A549 (cell line): ENCODE measurements at regions not wholly inside any gene's neighbourhood (a gene's known extent, or its start where the extent isn't known, plus 50 kb on each side); places are given as distances from the start of the nearest gene placed in this dataset.

Source experiments
- ATAC-seq, 2 experiments: fragments of 200-7000 bp in 1 of 2; fragments of >200 bp in 1 of 2; cut with Nextera tagmentation in 1 of 2; cut with Tn5 transposase in 1 of 2; 3 replicates each; pipeline versions ENCODE4 v1.8.0 to v1.9.1; 2018 to 2020; ENCODE audit warnings: mild to moderate bottlenecking in 1 of 2, moderate library complexity in 1 of 2
- CTCF ChIA-PET: fragments of 300-600 bp; sonication (Branson Sonifier 250); formaldehyde crosslinking; extraction: SDS; loops from one replicate; lab custom pipeline; 2021; ENCODE audit warnings: antibody characterized with exemption, inconsistent platforms; lab: Yijun Ruan, JAX
- POLR2A ChIA-PET: fragments of 350-600 bp; formaldehyde crosslinking; extraction: SDS; loops from one replicate; lab custom pipeline; 2021; ENCODE audit warnings: antibody characterized with exemption, inconsistent platforms; lab: Yijun Ruan, JAX
- DNase-seq, 2 experiments: peaks; one replicate each; pipeline versions ENCODE4 v3.0.0 to v3.0.0-alpha.2; 2011 to 2016; ENCODE audit warnings: low read depth in 1 of 2, low spot score in 1 of 2
- FAIRE-seq: peaks from 2 replicates; lab custom pipeline; 2011; peaks lifted over from hg19 to GRCh38; lab: Jason Lieb, UNC
- H3K27ac ChIP-seq, 2 experiments: fragments of >200 bp; sonication (Bioruptor Twin); formaldehyde crosslinking; 3 replicates each; pipeline ENCODE4 v1.5.1; 2016 to 2017
- H3K4me1 ChIP-seq: fragments of >200 bp; sonication (Bioruptor Twin); formaldehyde crosslinking; 3 replicates; pipeline ENCODE4 v1.6.1; 2016
- H3K4me2 ChIP-seq: fragments of >200 bp; sonication (Bioruptor Twin); formaldehyde crosslinking; 3 replicates; pipeline ENCODE4 v1.6.1; 2016
- H3K4me3 ChIP-seq: fragments of >200 bp; sonication (Bioruptor Twin); formaldehyde crosslinking; 3 replicates; pipeline ENCODE4 v1.5.1; 2016
- H3K9me3 ChIP-seq: fragments of >200 bp; sonication (Bioruptor Twin); formaldehyde crosslinking; 3 replicates; pipeline ENCODE4 v1.6.1; 2016
- CBX2 ChIP-seq: fragments of 200-600 bp; sonication (generic); IDR thresholded peaks from 2 replicates; pipeline ENCODE4 v1.6.1; 2016; ENCODE audit warnings: low read depth, mild to moderate bottlenecking, borderline replicate concordance
- CHD2 ChIP-seq: fragments of 150-350 bp; IDR thresholded peaks from 2 replicates; pipeline ENCODE4 v1.6.1; 2014; ENCODE audit warnings: low read length; ENCODE audit not compliant: partially characterized antibody
- CTCF ChIP-seq: fragments of >200 bp; sonication (Bioruptor Twin); formaldehyde crosslinking; IDR thresholded peaks from 3 replicates; pipeline ENCODE4 v1.5.1; 2016
- EP300 ChIP-seq, 2 experiments: fragments of >200 bp; sonication (Bioruptor Twin); formaldehyde crosslinking; IDR thresholded peaks; 2 replicates in 1 of 2; 3 replicates in 1 of 2; pipeline ENCODE4 v1.6.1; 2016 to 2017
- ESRRA ChIP-seq: fragments of 150-350 bp; IDR thresholded peaks from 2 replicates; pipeline ENCODE4 v1.6.1; 2014; ENCODE audit warnings: mild to moderate bottlenecking, low read length, borderline replicate concordance
- FOXS1 ChIP-seq: fragments of 250-450 bp; sonication (Bioruptor Pico); IDR thresholded peaks from 2 replicates; pipeline ENCODE4 v1.5.0; 2020; ENCODE audit warnings: mild to moderate bottlenecking, moderate library complexity
- HMGXB4 ChIP-seq: fragments of 250-450 bp; sonication (Bioruptor Pico); IDR thresholded peaks from 2 replicates; pipeline ENCODE4 v1.5.0; 2021; ENCODE audit warnings: mild to moderate bottlenecking, moderate library complexity, borderline replicate concordance
- HOXB13 ChIP-seq: fragments of 250-450 bp; sonication (Bioruptor Pico); IDR thresholded peaks from 2 replicates; pipeline ENCODE4 v1.5.0; 2020; ENCODE audit warnings: low read depth, mild to moderate bottlenecking, moderate library complexity
- HOXB5 ChIP-seq: fragments of 250-450 bp; sonication (Bioruptor Pico); IDR thresholded peaks from 2 replicates; pipeline ENCODE4 v1.5.0; 2020; ENCODE audit warnings: mild to moderate bottlenecking, moderate library complexity
- KDM1A ChIP-seq: fragments of 200-600 bp; sonication (generic); IDR thresholded peaks from 2 replicates; pipeline ENCODE4 v1.6.1; 2016; ENCODE audit warnings: low read depth, mild to moderate bottlenecking
- MAZ ChIP-seq: fragments of 150-350 bp; IDR thresholded peaks from 2 replicates; pipeline ENCODE4 v1.6.1; 2014; ENCODE audit warnings: antibody characterized with exemption, low read depth, low read length, borderline replicate concordance
- NPAS2 ChIP-seq: fragments of 250-450 bp; sonication (Bioruptor Pico); IDR thresholded peaks from 2 replicates; pipeline ENCODE4 v1.8.0; 2022; ENCODE audit warnings: mild to moderate bottlenecking, moderate library complexity, borderline replicate concordance
- PHF8 ChIP-seq: fragments of 200-600 bp; sonication (generic); IDR thresholded peaks from 2 replicates; pipeline ENCODE4 v1.6.1; 2016; ENCODE audit warnings: low read depth, mild to moderate bottlenecking, antibody characterized with exemption, moderate library complexity, borderline replicate concordance
- POLR2A ChIP-seq: IDR thresholded peaks from 2 replicates; pipeline ENCODE4 v1.6.1; 2012; ENCODE audit warnings: mild to moderate bottlenecking, low read length
- RARB ChIP-seq: fragments of 250-450 bp; sonication (Bioruptor Pico); IDR thresholded peaks from 2 replicates; pipeline ENCODE4 v1.8.0; 2021; ENCODE audit warnings: mild to moderate bottlenecking, moderate library complexity
- REST ChIP-seq: fragments of 200-600 bp; sonication (generic); IDR thresholded peaks from 2 replicates; pipeline ENCODE4 v1.6.1; 2016; ENCODE audit warnings: antibody characterized with exemption, mild to moderate bottlenecking, moderate library complexity
- RFX5 ChIP-seq: fragments of 450-650 bp; IDR thresholded peaks from 2 replicates; pipeline ENCODE4 v1.7.1; 2014; ENCODE audit warnings: antibody characterized with exemption, mild to moderate bottlenecking, moderate library complexity
- TFCP2L1 ChIP-seq: fragments of 250-450 bp; sonication (Bioruptor Pico); IDR thresholded peaks from 2 replicates; pipeline ENCODE4 v1.5.0; 2021; ENCODE audit warnings: mild to moderate bottlenecking
- TP53 ChIP-seq: fragments of 250-450 bp; sonication (Bioruptor Pico); IDR thresholded peaks from 2 replicates; pipeline ENCODE4 v1.5.0; 2021; ENCODE audit warnings: mild to moderate bottlenecking, moderate library complexity
- ZC3H11A ChIP-seq: fragments of 450-650 bp; IDR thresholded peaks from 2 replicates; pipeline ENCODE4 v1.6.1; 2014; ENCODE audit warnings: antibody characterized with exemption, mild to moderate bottlenecking
- ZSCAN20 ChIP-seq: fragments of 250-450 bp; sonication (Bioruptor Pico); IDR thresholded peaks from 2 replicates; pipeline ENCODE4 v1.8.0; 2022; ENCODE audit warnings: mild to moderate bottlenecking, moderate library complexity
- WGBS: methylation state at CpG from one replicate; pipeline ENCODE4 v1.1.6; 2017; ENCODE audit errors: missing lambda C conversion rate; 5-methylcytosine and 5-hydroxymethylcytosine counted together

- no peak overlapping the region for H3K4me3 ChIP-seq
- H3K4me1 ChIP-seq = no peaks in the 10 kb centered on the region
- WGBS = 90% methylated on average over 30 of the region's 34 CpGs
- no peak for FAIRE-seq
- ChIA-PET POLR2A (no interaction called here), CTCF (interaction anchor here (0.9 to 1.8 kb wide), 3 partner anchors 12 to 20 kb away, joined by 3 to 4 read pairs (median 4); no protein-coding TSS in a partner anchor)
- H3K27ac ChIP-seq = 0 out of 6 replicates have a peak overlapping the region, but pooled peaks of 1 of the 2 experiments have one; percentile 10
- DNase-seq = no peak
- peaks cover 6% of the 10 kb centered on the region for H3K9me3 ChIP-seq
- no peak overlapping the region for H3K4me2 ChIP-seq
- TF ChIP-seq ZC3H11A = no peak
- no peak for TF ChIP-seq NPAS2
- TF ChIP-seq FOXS1 (CRISPR knock-in tag) = no peak
- TF ChIP-seq, all 56 proteins: peak for 0
- no peak for ATAC-seq
These were observed 78.4 kb upstream of the GSE1 start for GRCh38 chr16:85534536-85535351.

GRCh38 chr16:85535352-85536072, 77.6 kb upstream of the GSE1 start:
- Histone ChIP-seq H3K27ac (peak overlapping the region in 1 of 2 experiments; percentile 7; a peak in 1 of 6 replicates), H3K4me3 (no peak overlapping the region), H3K4me2 (no peak overlapping the region), H3K9me3 (peaks cover 12% of the 10 kb centered on the region), H3K4me1 (no peaks in the 10 kb centered on the region)
- ATAC-seq (no peak), DNase-seq (no peak), FAIRE-seq (no peak)
- ChIA-PET CTCF (interaction anchor here (0.8 to 1.8 kb wide), 4 partner anchors 11 to 38 kb away, joined by 3 to 4 read pairs (median 4); no protein-coding TSS in a partner anchor), POLR2A (no interaction called here)
- TF ChIP-seq HOXB5 (no peak), CHD2 (no peak), ZSCAN20 (CRISPR knock-in tag) (no peak), RARB (CRISPR knock-in tag) (no peak), CBX2 (no peak), TFCP2L1 (CRISPR knock-in tag) (no peak), PHF8 (no peak), RFX5 (no peak), ESRRA (no peak), CTCF (no peak), KDM1A (no peak), EP300 (IDR thresholded peaks at IDR 0.05) (no peak), POLR2A (no peak), HOXB13 (CRISPR knock-in tag) (no peak), REST (no peak), FOXS1 (CRISPR knock-in tag) (no peak), MAZ (no peak), TP53 (CRISPR knock-in tag) (no peak), HMGXB4 (no peak)
- WGBS = 79% methylated on average over 14 of the region's 14 CpGs
